ENCODE measurements at regions not wholly inside any gene's neighbourhood (a gene's known extent, or its start where the extent isn't known, plus 50 kb on each side); places are given as distances from the start of the nearest gene placed in this dataset.

DNA sequence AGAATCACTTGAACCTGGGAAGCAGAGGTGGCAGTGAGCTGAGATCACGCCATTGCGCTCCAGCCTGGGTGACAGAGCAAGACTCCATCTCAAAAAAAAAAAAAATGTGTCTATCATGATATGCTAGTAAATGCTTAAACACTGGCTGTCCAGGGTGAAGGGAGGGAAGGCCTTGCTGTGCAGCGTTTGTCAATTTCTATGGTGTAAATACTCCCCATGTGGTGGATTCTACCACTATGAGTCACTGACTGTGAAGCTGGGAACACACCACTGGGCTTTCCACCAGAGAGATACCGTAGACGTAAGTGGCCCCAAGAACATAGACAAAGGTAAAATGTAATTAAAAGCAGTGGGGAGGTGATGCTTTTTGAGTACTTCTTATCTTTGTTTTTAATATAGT, 51.3 kb upstream of the LEF1 start:
- TF ChIP-seq EZH2phosphoT487 (IDR thresholded peaks at IDR 0.05; ENCODE audit: borderline replicate concordance, low read depth), result no peak
- TF ChIP-seq, protein P1, sequence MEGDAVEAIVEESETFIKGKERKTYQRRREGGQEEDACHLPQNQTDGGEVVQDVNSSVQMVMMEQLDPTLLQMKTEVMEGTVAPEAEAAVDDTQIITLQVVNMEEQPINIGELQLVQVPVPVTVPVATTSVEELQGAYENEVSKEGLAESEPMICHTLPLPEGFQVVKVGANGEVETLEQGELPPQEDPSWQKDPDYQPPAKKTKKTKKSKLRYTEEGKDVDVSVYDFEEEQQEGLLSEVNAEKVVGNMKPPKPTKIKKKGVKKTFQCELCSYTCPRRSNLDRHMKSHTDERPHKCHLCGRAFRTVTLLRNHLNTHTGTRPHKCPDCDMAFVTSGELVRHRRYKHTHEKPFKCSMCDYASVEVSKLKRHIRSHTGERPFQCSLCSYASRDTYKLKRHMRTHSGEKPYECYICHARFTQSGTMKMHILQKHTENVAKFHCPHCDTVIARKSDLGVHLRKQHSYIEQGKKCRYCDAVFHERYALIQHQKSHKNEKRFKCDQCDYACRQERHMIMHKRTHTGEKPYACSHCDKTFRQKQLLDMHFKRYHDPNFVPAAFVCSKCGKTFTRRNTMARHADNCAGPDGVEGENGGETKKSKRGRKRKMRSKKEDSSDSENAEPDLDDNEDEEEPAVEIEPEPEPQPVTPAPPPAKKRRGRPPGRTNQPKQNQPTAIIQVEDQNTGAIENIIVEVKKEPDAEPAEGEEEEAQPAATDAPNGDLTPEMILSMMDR (IDR thresholded peaks at IDR 0.05), result no peak
- TF ChIP-seq POLR2AphosphoS5 (IDR thresholded peaks at IDR 0.05; ENCODE audit: low read depth, low read length), result no peak
- no peak for TF ChIP-seq GABPA (IDR thresholded peaks at IDR 0.05; ENCODE audit: low read depth)
- TF ChIP-seq FOXJ3 (CRISPR knock-in tag; IDR thresholded peaks at IDR 0.05), result no peak
- no peak for TF ChIP-seq JUND (IDR thresholded peaks at IDR 0.05)
- TF ChIP-seq TAF1 (IDR thresholded peaks at IDR 0.05; ENCODE audit: borderline replicate concordance, low read depth, low read length), result no peak
- TF ChIP-seq YY1 (IDR thresholded peaks at IDR 0.05; ENCODE audit: low read depth), result no peak
